Cerebellar cortex (tissue), 1 donor: ENCODE measurements at regions not wholly inside any gene's neighbourhood (a gene's known extent, or its start where the extent isn't known, plus 50 kb on each side); places are given as distances from the start of the nearest gene placed in this dataset.

Experiments used
- DNase-seq: peaks from one replicate; pipeline ENCODE4 v3.0.0-alpha.2; 2015; ENCODE audit warnings: low spot score

GRCh38 chr7:42756841-42757240 lies 155.0 kb downstream of the C7orf25 start:
- DNase-seq = no peak

GRCh38 chr7:42753811-42754363 lies 158.0 kb downstream of the C7orf25 start:
- DNase-seq = no peak

- DNase-seq = no peak
These were observed 158.5 kb downstream of the C7orf25 start for GRCh38 chr7:42753367-42753766.

- no peak for DNase-seq
These were observed 161.7 kb downstream of the C7orf25 start for GRCh38 chr7:42750172-42750571.

- no peak for DNase-seq
These were observed 164.8 kb downstream of the C7orf25 start for GRCh38 chr7:42747044-42747443.

GRCh38 chr7:42746214-42746613 lies 165.7 kb downstream of the C7orf25 start:
- DNase-seq = no peak

- peak; percentile 12 for DNase-seq
These were observed 166.4 kb downstream of the C7orf25 start for GRCh38 chr7:42745357-42746059.

- DNase-seq = no peak
These were observed 167.1 kb downstream of the C7orf25 start for GRCh38 chr7:42744746-42745145.

GRCh38 chr7:42743077-42743858 lies 168.6 kb downstream of the C7orf25 start:
- DNase-seq = no peak

GRCh38 chr7:42742318-42742717 lies 169.6 kb downstream of the C7orf25 start:
- DNase-seq = no peak

GRCh38 chr7:42740408-42740807 lies 171.5 kb downstream of the C7orf25 start:
- DNase-seq = no peak

GRCh38 chr7:42739638-42740037 lies 172.2 kb downstream of the C7orf25 start:
- no peak for DNase-seq

- DNase-seq = no peak
These were observed 174.9 kb downstream of the C7orf25 start for GRCh38 chr7:42736931-42737330.

GRCh38 chr7:42735081-42735480 lies 176.8 kb downstream of the C7orf25 start:
- DNase-seq = no peak

GRCh38 chr7:42734568-42734967 lies 177.3 kb downstream of the C7orf25 start:
- DNase-seq = no peak

GRCh38 chr7:42733040-42733439 lies 178.8 kb downstream of the C7orf25 start:
- DNase-seq = no peak

GRCh38 chr7:42730586-42730985 lies 181.3 kb downstream of the C7orf25 start:
- DNase-seq = no peak

GRCh38 chr7:42729053-42729765 lies 182.7 kb downstream of the C7orf25 start:
- no peak for DNase-seq

- no peak for DNase-seq
These were observed 184.4 kb downstream of the C7orf25 start for GRCh38 chr7:42727451-42727850.

GRCh38 chr7:42726066-42726785 lies 185.6 kb downstream of the C7orf25 start:
- no peak for DNase-seq

- DNase-seq = no peak
These were observed 189.2 kb downstream of the C7orf25 start for GRCh38 chr7:42722716-42723115.

GRCh38 chr7:42722198-42722597 lies 189.7 kb downstream of the C7orf25 start:
- no peak for DNase-seq
